ENCODE measurements at regions not wholly inside any gene's neighbourhood (a gene's known extent, or its start where the extent isn't known, plus 50 kb on each side); places are given as distances from the start of the nearest gene placed in this dataset.

DNA sequence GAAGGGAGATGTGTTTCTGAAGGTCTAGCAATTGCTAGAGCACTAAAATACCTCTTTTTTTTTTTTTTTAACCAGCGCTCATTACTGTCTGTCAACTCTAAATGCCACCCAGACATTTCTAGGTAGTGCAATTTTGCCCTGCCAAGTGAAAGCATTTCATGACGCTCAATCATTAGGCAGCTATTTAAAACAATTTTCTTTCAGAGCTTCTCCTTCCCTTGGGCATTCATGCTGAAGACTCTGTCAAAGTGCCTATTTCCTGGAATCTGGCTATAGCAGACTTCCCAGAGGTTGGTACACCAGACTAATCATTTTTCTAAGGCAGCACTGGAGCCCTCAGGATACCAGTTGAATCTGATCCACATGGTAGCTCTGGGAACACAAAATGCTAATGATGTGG lies 97.0 kb upstream of the ANKRD55 start:
- H2AFZ ChIP-seq (ENCODE audit: low read depth), result no peak overlapping the region
- no peak overlapping the region for H3K9ac ChIP-seq
- TF ChIP-seq EP300 (IDR thresholded peaks at IDR 0.05; ENCODE audit: borderline replicate concordance in 1 of 2, low read depth in 1 of 2, low read length in 1 of 2) (peak in 1 of 2 experiments; percentile 26; a peak in 1 of 4 replicates), EZH2phosphoT487 (IDR thresholded peaks at IDR 0.05; ENCODE audit: borderline replicate concordance, low read depth) (no peak)
- no peaks in the 10 kb centered on the region for H4K20me1 ChIP-seq (ENCODE audit: insufficient read depth)
- no peaks in the 10 kb centered on the region for H3K36me3 ChIP-seq (replicated peaks in 1 of 2; ENCODE audit: control insufficient read depth in 1 of 2, insufficient read depth in 2 of 2, low read length in 1 of 2)
- POLR2A ChIA-PET, result no interaction called here
- 0 out of 2 replicates have a peak, but pooled peaks cover 5% of the 10 kb centered on the region for H3K9me3 ChIP-seq
- H3K27ac ChIP-seq (ENCODE audit: low read depth in 2 of 2, low read length in 1 of 2), result peak overlapping the region in 1 of 2 experiments; percentile 95; a peak in 2 of 4 replicates
- H3K9me2 ChIP-seq, result no peaks in the 10 kb centered on the region
- no peaks in the 10 kb centered on the region for H3K27me3 ChIP-seq (ENCODE audit: insufficient read depth)
- DNase-seq, result no peak
- H3F3A ChIP-seq (replicated peaks; ENCODE audit: insufficient read depth), result no peaks in the 10 kb centered on the region
- H3K4me1 ChIP-seq (ENCODE audit: control insufficient read depth in 1 of 2, insufficient read depth in 2 of 2, low read depth in 1 of 2, low read length in 1 of 2), result peaks cover 12 to 46% of the 10 kb centered on the region in 2 experiments; a peak in 2 of 4 replicates
- no peaks in the 10 kb centered on the region for H3K79me2 ChIP-seq (ENCODE audit: insufficient read depth)
- CTCF ChIA-PET, result no interaction called here
- WGBS (ENCODE audit: low lambda C conversion rate), result 90% methylated on average over 2 of the region's 2 CpGs
- no peak overlapping the region for H3K4me2 ChIP-seq
- no peak overlapping the region for H3K4me3 ChIP-seq (ENCODE audit: low read depth in 2 of 2, low read length in 1 of 2)

DNA sequence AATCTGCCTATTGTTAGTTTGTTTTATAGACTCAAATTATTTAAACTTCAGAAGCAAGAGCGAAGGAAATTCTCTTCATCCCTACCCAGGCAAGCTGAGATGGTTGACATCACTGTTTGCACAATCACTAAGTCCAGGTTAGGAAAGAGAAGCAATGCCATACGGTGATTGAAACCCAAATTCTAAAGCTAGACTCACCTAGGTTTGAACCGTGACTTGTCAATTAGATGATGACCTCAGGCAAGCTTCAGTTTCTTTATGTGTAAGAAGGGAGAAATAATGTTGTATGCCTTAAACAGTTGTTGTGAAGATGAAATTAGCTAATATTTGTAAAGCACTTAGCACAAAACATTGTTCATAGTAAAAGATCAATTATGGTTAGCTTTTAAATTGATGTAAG lies 96.5 kb upstream of the ANKRD55 start:
- Histone ChIP-seq H3K9me3 (0 out of 2 replicates have a peak, but pooled peaks cover 5% of the 10 kb centered on the region), H2AFZ (ENCODE audit: low read depth) (peak overlapping the region; percentile 3; the same call in 1 of the 2 replicates), H3K79me2 (ENCODE audit: insufficient read depth) (no peaks in the 10 kb centered on the region), H3K4me3 (ENCODE audit: low read depth in 2 of 2, low read length in 1 of 2) (no peak overlapping the region), H4K20me1 (ENCODE audit: insufficient read depth) (no peaks in the 10 kb centered on the region), H3K9ac (no peak overlapping the region), H3K4me2 (no peak overlapping the region), H3K27me3 (ENCODE audit: insufficient read depth) (no peaks in the 10 kb centered on the region), H3K9me2 (no peaks in the 10 kb centered on the region), H3K4me1 (ENCODE audit: control insufficient read depth in 1 of 2, insufficient read depth in 2 of 2, low read depth in 1 of 2, low read length in 1 of 2) (peaks cover 12 to 46% of the 10 kb centered on the region in 2 experiments; a peak in 2 of 4 replicates), H3K27ac (ENCODE audit: low read depth in 2 of 2, low read length in 1 of 2) (peak overlapping the region; percentile 37 to 95; a peak in 3 of 4 replicates), H3K36me3 (replicated peaks in 1 of 2; ENCODE audit: control insufficient read depth in 1 of 2, insufficient read depth in 2 of 2, low read length in 1 of 2) (no peaks in the 10 kb centered on the region), H3F3A (replicated peaks; ENCODE audit: insufficient read depth) (no peaks in the 10 kb centered on the region)
- no peak for TF ChIP-seq SMC3 (IDR thresholded peaks at IDR 0.05; ENCODE audit: low read depth, low read length)
- TF ChIP-seq, protein P1, sequence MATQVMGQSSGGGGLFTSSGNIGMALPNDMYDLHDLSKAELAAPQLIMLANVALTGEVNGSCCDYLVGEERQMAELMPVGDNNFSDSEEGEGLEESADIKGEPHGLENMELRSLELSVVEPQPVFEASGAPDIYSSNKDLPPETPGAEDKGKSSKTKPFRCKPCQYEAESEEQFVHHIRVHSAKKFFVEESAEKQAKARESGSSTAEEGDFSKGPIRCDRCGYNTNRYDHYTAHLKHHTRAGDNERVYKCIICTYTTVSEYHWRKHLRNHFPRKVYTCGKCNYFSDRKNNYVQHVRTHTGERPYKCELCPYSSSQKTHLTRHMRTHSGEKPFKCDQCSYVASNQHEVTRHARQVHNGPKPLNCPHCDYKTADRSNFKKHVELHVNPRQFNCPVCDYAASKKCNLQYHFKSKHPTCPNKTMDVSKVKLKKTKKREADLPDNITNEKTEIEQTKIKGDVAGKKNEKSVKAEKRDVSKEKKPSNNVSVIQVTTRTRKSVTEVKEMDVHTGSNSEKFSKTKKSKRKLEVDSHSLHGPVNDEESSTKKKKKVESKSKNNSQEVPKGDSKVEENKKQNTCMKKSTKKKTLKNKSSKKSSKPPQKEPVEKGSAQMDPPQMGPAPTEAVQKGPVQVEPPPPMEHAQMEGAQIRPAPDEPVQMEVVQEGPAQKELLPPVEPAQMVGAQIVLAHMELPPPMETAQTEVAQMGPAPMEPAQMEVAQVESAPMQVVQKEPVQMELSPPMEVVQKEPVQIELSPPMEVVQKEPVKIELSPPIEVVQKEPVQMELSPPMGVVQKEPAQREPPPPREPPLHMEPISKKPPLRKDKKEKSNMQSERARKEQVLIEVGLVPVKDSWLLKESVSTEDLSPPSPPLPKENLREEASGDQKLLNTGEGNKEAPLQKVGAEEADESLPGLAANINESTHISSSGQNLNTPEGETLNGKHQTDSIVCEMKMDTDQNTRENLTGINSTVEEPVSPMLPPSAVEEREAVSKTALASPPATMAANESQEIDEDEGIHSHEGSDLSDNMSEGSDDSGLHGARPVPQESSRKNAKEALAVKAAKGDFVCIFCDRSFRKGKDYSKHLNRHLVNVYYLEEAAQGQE (IDR thresholded peaks at IDR 0.05; ENCODE audit: low read depth, low read length), result no peak
- ChIA-PET CTCF (interaction anchor here (1.0 kb wide), 1 partner anchor 8 kb away, joined by 3 read pairs; no protein-coding TSS in a partner anchor), POLR2A (no interaction called here)
- WGBS (ENCODE audit: low lambda C conversion rate), result 96% methylated on average over 3 of the region's 3 CpGs
- DNase-seq, result no peak
